Fibroblast of skin of abdomen (primary cell): ENCODE measurements at regions not wholly inside any gene's neighbourhood (a gene's known extent, or its start where the extent isn't known, plus 50 kb on each side); places are given as distances from the start of the nearest gene placed in this dataset.
"Not testable (repeated sequence)": the region's sequence is repeated elsewhere in the genome, so short reads cannot be mapped to it uniquely, and the experiment has no call there.

Experiments
- DNase-seq: peaks from one replicate; pipeline ENCODE4 v3.0.0-alpha.2; 2013

- no peak for DNase-seq
Measured at GRCh38 chr12:59517522-59517921, 78.3 kb upstream of the SLC16A7 start.

GRCh38 chr12:59500915-59501314 is 94.9 kb upstream of the SLC16A7 start:
- no peak for DNase-seq

GRCh38 chr12:59500335-59500734 is 95.5 kb upstream of the SLC16A7 start:
- DNase-seq, result no peak

GRCh38 chr12:59499774-59500173 is 96.1 kb upstream of the SLC16A7 start:
- DNase-seq, result no peak

- DNase-seq, result no peak
Measured at GRCh38 chr12:59494617-59495016, 101.2 kb upstream of the SLC16A7 start.

GRCh38 chr12:59491877-59492276 is 104.0 kb upstream of the SLC16A7 start:
- DNase-seq, result no peak

GRCh38 chr12:59486827-59487226 is 109.0 kb upstream of the SLC16A7 start:
- DNase-seq, result peak; percentile 29

- no peak for DNase-seq
Measured at GRCh38 chr12:59484575-59484974, 111.3 kb upstream of the SLC16A7 start.

GRCh38 chr12:59474236-59474635 is 121.6 kb upstream of the SLC16A7 start:
- DNase-seq, result not testable (repeated sequence)

- no peak for DNase-seq
Measured at GRCh38 chr12:59472273-59472672, 123.6 kb upstream of the SLC16A7 start.

- DNase-seq, result peak; percentile 60
Measured at GRCh38 chr12:59459966-59460660, 135.7 kb upstream of the SLC16A7 start.

- DNase-seq, result peak; percentile 81
Measured at GRCh38 chr12:59453475-59453874, 142.4 kb upstream of the SLC16A7 start.

GRCh38 chr12:59452746-59453145 is 143.1 kb upstream of the SLC16A7 start:
- DNase-seq, result peak; percentile 78

- peak; percentile 90 for DNase-seq
Measured at GRCh38 chr12:59452259-59452658, 143.6 kb upstream of the SLC16A7 start.

GRCh38 chr12:59446116-59446515 is 149.7 kb upstream of the SLC16A7 start:
- no peak for DNase-seq

- DNase-seq, result peak; percentile 38
Measured at GRCh38 chr12:59444932-59445331, 150.9 kb upstream of the SLC16A7 start.

GRCh38 chr12:59432057-59432456 is 163.8 kb upstream of the SLC16A7 start:
- DNase-seq, result no peak

- DNase-seq, result peak; percentile 39
Measured at GRCh38 chr12:59431266-59431665, 164.6 kb upstream of the SLC16A7 start.

GRCh38 chr12:59429766-59430165 is 166.1 kb upstream of the SLC16A7 start:
- DNase-seq, result peak; percentile 42

- DNase-seq, result peak; percentile 90
Measured at GRCh38 chr12:59425798-59426197, 170.0 kb upstream of the SLC16A7 start.

GRCh38 chr12:59424666-59425065 is 171.2 kb upstream of the SLC16A7 start:
- not testable (repeated sequence) for DNase-seq

- no peak for DNase-seq
Measured at GRCh38 chr12:59414051-59414450, 181.8 kb upstream of the SLC16A7 start.

- peak; percentile 64 for DNase-seq
Measured at GRCh38 chr12:59408431-59408830, 187.4 kb upstream of the SLC16A7 start.

- no peak for DNase-seq
Measured at GRCh38 chr12:59407799-59408198, 188.0 kb upstream of the SLC16A7 start.

GRCh38 chr12:59405992-59406391 is 189.8 kb upstream of the SLC16A7 start:
- DNase-seq, result no peak
